ENCODE measurements at regions not wholly inside any gene's neighbourhood (a gene's known extent, or its start where the extent isn't known, plus 50 kb on each side); places are given as distances from the start of the nearest gene placed in this dataset.

GRCh38 chr9:38216572-38216971 lies 147.5 kb upstream of the SHB start:
- TF ChIP-seq MAX (IDR thresholded peaks at IDR 0.05) = no peak
- TF ChIP-seq, protein P1, sequence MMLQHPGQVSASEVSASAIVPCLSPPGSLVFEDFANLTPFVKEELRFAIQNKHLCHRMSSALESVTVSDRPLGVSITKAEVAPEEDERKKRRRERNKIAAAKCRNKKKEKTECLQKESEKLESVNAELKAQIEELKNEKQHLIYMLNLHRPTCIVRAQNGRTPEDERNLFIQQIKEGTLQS (IDR thresholded peaks at IDR 0.05) = no peak
- TF ChIP-seq, protein P2, sequence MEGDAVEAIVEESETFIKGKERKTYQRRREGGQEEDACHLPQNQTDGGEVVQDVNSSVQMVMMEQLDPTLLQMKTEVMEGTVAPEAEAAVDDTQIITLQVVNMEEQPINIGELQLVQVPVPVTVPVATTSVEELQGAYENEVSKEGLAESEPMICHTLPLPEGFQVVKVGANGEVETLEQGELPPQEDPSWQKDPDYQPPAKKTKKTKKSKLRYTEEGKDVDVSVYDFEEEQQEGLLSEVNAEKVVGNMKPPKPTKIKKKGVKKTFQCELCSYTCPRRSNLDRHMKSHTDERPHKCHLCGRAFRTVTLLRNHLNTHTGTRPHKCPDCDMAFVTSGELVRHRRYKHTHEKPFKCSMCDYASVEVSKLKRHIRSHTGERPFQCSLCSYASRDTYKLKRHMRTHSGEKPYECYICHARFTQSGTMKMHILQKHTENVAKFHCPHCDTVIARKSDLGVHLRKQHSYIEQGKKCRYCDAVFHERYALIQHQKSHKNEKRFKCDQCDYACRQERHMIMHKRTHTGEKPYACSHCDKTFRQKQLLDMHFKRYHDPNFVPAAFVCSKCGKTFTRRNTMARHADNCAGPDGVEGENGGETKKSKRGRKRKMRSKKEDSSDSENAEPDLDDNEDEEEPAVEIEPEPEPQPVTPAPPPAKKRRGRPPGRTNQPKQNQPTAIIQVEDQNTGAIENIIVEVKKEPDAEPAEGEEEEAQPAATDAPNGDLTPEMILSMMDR (IDR thresholded peaks at IDR 0.05; ENCODE audit: low read depth, low read length, missing input control) = no peak
- no peak for TF ChIP-seq NR2F2 (IDR thresholded peaks at IDR 0.05)
- TF ChIP-seq YY1 (IDR thresholded peaks at IDR 0.05) = no peak
- no peak for TF ChIP-seq TAF1 (conservative IDR thresholded peaks at IDR 0.05)
- no peak for TF ChIP-seq JUND (IDR thresholded peaks at IDR 0.05)
- no peak for TF ChIP-seq GABPA (IDR thresholded peaks at IDR 0.05 in 1 of 2, conservative IDR thresholded peaks at IDR 0.05 in 1 of 2)
- TF ChIP-seq, protein P3, sequence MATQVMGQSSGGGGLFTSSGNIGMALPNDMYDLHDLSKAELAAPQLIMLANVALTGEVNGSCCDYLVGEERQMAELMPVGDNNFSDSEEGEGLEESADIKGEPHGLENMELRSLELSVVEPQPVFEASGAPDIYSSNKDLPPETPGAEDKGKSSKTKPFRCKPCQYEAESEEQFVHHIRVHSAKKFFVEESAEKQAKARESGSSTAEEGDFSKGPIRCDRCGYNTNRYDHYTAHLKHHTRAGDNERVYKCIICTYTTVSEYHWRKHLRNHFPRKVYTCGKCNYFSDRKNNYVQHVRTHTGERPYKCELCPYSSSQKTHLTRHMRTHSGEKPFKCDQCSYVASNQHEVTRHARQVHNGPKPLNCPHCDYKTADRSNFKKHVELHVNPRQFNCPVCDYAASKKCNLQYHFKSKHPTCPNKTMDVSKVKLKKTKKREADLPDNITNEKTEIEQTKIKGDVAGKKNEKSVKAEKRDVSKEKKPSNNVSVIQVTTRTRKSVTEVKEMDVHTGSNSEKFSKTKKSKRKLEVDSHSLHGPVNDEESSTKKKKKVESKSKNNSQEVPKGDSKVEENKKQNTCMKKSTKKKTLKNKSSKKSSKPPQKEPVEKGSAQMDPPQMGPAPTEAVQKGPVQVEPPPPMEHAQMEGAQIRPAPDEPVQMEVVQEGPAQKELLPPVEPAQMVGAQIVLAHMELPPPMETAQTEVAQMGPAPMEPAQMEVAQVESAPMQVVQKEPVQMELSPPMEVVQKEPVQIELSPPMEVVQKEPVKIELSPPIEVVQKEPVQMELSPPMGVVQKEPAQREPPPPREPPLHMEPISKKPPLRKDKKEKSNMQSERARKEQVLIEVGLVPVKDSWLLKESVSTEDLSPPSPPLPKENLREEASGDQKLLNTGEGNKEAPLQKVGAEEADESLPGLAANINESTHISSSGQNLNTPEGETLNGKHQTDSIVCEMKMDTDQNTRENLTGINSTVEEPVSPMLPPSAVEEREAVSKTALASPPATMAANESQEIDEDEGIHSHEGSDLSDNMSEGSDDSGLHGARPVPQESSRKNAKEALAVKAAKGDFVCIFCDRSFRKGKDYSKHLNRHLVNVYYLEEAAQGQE (IDR thresholded peaks at IDR 0.05) = no peak
- no peak for TF ChIP-seq RXRA (IDR thresholded peaks at IDR 0.05)
- no peak for TF ChIP-seq RAD21 (IDR thresholded peaks at IDR 0.05)
- no peak for TF ChIP-seq FOXA1 (IDR thresholded peaks at IDR 0.05)
- TF ChIP-seq SP1 (IDR thresholded peaks at IDR 0.05) = no peak
- TF ChIP-seq ZBTB33 (IDR thresholded peaks at IDR 0.05) = no peak

Data from liver (tissue), 3 donors.